ENCODE measurements at regions not wholly inside any gene's neighbourhood (a gene's known extent, or its start where the extent isn't known, plus 50 kb on each side); places are given as distances from the start of the nearest gene placed in this dataset.
A peak's percentile ranks its signal among the peaks of the same experiment; 100 is the strongest.

DNA sequence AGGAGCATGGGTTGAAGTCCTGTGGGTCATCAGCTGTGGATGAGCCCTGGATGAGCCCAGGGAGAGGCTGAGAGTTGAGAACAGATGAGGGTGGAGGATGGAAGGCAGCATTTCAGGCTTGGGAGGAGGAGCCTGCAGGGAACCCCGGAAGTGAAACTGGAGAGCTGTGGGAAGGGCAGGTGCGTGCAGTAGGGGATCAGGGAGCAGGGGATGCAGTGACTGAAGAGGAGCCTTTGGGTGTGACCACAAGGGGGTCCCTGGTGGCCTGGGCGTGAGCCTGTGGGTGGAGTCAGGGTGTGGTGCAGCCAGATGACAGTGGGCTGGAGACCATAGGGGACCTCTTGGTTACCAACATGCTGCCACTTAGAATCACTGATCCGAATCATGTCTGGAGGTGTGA lies 115.5 kb downstream of the PAPOLA start:
- DNase-seq = no peak

DNA sequence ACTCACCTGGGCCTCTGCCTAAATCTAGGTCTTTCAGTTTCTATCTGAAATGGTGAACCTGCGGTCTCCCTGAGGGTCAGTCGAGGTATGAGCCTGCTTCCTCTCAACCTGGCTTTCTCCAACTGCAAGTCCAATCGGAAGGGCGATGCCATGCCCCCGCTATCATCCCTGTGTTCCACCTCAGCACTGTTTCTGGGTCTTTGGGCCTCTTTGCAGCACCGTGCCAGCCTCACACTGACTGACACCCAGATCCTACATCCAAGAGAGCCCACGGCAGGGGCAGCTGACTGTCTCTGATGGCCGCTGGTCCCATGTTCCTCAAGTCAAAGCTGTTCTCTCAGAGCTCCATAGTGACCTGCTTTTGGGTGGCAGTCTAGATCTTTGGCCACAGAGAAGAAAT lies 120.7 kb downstream of the PAPOLA start:
- DNase-seq = no peak

DNA sequence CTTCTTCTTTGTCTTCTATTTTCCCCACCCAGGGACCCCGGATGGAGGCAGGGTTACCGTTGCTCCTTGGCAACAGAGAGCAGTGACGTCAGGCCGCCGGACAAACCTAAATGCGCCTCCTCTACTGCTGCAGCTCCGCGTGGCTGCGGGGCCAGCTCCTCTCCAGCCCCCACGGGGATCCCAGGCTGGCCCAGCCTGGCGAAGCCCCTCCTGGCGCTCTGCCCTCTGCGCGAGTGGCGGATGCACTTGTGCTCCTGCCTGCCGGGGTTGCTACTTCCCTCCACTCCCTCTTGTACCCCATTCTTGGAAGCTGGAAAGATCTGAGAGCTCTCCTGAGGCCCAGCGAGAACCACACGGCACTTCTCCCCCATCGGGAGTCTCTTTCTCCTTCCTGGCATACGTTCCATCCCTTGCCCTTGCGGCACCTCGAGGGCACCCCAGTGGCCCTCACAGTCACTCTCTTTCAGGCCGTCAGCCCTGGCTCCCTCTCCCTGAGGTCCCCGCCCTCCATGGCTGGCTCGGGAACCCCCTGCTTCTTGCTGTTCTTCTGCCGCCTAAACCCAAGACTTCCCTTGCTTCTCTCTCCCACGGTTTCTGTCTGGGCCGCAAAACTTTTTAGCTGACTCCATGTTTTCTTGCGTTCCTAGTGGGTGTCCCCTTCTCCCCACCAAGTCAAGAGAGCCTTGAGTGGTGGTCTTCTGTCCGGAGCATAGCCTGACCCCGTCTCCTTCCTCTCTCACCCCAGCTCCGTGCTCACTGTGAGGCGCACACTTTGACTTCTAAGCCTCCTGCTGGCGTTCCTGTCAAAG lies 121.7 kb downstream of the PAPOLA start:
- DNase-seq = no peak

DNA sequence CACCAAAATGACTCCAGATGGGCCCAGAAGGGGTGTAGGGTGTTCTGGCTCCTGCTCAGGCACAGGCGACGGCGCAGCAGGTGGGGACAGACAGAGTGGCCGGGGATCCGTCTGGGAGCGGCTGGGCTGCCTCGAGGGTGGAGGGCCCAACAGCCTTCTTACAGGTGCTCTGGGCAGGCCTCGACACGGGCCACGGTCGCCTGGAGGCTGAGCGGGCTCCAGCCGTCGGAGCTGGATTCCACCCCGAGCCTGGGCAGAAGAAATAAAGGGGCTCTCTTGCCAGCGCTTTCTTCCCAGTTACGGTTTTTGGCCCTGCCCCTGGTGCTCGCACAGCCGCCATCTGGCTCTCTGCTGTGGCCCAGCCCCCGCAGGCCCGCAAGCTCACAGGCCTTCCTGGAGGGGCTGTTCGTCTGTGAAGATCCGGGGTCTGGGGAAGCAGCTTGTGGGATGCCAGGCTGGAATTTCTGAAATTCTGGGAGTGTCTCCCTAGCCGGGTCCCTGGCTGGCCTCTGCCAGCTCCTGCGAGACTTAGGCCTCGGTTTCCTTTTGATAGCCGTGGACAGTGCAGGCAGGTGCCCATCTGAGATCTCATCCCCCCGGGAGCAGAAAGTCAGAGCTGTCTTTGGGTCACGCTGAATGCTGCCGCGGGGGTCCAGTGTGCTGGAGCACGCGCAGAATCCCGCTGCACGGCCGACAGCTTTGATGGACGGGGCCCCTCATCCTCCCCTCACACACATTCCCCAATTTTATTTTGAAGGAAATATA lies 122.7 kb downstream of the PAPOLA start:
- DNase-seq = no peak

DNA sequence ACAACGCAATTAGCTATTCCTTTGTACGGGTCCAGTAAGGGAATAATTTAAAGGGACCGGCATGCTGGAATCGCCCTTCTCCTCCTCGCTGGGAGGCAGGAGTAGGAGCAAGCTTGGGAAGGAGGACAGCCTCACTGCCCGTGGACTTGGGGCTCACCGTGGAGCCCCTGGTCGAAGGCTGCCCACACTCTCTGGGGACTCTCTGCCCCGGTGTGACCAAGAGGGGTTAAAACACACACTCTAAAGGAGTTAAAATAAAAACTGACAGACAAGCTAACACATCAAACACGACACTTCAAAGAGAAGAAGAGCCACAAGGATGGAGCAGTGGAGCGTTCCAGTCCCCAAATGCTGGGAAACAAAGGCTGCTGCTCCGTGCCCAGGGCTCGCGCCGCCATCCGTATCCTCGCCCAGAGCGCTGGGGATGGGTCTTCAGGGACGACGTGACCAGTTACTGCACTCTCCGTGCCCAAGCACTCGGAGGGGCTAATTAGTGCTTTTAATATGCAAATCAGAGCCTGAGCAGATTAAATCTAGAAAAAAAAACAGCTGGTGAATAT lies 123.3 kb downstream of the PAPOLA start:
- DNase-seq = no peak

DNA sequence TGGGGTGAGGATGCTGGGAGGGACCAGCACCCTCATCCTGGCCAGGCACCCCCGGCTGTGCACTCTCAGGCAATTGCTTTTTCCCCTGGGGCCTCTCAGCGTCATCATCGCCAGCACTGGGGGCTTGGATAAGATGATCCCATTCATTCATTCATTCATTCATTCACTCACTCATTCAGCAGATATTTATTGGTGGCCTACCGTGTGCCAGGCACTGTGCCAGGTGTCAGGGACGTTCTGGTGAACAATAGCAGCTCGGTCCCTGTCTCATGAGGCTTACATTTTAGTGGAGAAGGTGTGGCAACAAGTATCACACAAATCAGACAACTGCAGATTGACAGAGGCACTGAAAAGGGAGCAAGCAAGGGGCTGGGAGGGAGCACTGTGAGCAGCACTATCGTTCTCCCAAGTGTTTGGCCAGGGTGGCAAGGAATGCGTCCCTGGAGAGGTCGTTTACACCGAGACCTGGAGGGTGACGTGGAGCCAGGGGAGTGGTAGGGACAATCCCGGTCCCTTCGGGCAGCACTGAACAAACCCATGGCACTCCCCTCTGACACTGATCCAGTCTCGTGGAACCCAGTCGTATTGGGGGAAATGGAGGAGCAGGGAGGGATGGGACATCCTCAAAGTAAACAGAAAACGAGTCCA lies 124.1 kb downstream of the PAPOLA start:
- DNase-seq = no peak

DNA sequence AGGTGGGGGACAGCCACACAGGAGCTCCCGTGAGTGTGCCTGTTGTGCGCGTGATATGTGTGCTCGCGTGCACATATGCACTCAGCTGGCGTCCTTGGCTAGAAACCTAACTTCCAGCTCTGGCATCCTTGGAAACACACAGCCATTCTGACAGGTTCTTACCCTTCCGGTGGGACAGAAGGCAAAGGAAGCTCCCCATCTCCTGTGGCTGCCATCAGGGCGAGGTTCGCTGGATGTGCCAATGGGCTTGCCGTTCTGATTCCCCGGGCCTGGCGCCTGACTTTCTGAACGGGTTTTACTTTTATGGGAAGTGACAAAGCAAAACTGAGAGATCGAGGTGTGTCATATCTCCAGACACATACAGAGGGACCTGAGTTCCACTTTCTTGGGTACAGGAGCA lies 124.7 kb downstream of the PAPOLA start:
- peak; percentile 9 for DNase-seq

DNA sequence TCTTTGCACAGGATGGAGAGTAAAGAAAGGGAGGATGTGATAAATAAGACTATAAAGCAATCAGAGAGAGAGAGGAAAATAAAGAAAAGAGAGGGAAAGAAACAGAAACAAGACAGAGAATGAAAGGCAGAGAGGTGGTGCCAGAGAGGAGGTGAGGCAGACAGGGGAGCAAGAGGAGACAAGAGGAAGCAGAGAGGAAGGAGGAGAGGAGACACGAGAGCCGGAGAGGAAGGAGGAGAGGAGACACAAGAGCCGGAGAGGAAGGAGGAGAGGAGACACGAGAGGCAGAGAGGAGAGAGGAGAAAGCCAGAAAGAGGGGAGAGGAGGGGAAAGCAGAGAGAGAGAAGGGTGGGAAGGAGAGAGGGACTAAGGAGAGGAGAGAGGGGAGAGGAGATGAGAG lies 125.2 kb downstream of the PAPOLA start:
- DNase-seq = no peak

DNA sequence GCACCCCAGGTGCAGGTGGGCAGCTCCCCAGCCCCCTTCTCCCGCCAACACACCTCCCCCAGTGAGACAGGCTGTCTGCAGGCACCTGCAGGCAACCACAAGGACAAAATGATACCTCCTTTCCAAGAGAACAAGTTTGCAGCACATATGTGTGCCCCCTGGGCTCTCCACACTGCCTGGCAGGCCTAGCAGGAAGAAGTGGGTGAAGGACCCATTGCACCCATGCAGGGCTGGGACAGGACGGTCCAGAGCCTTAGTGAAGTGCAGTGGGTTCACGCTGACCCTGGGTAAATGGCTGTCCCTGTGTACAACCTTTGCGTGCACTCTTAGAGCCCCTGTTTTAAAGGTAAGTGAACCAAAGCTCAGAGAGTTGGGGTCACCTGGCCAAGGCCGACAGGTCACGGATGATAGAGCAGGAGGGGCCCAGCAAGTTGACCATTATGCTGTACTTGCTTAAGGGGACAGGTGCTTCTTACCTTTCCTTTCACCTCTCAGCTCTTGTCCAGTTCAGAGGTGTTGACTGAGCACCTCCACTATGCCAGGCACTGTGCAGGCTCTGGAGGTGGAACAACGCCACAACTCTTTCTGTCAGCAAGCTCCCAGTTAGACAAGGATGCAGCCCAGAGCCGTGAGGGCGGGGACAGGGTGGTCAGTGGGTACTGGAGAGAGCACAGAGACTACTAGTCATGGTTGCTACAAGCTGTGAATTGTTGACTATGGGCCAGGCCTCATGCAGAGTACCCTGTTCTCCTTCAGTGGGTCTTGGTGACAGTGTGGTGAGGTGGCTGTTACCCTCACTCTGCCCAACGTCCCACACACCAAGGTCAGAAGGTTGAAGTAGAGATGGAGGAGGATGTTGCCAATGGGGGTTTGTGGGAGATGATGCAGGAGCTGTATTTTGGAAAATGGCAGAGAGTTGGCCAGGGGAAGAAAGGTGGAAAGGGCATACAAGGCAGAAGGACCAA lies 125.9 kb downstream of the PAPOLA start:
- DNase-seq = no peak

DNA sequence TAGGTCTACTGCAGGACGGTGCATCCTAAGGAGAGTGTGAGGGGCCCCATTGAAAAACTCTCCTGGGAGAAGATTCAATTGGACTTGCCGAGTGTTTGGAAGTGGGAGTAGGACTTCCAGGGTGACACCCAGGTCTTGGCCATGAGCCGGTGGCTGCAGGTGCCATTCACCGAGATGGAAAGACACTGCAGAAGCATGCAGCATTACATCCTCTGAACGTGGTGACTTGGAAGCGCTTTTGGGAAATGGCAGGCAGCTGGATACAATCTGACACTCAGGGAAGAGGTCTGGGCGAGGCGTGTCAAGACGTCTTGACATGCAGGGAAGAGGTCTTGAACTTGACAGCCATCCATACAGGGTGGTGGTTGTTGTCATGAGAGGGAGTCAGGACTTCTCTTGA lies 126.9 kb downstream of the PAPOLA start:
- no peak for DNase-seq

DNA sequence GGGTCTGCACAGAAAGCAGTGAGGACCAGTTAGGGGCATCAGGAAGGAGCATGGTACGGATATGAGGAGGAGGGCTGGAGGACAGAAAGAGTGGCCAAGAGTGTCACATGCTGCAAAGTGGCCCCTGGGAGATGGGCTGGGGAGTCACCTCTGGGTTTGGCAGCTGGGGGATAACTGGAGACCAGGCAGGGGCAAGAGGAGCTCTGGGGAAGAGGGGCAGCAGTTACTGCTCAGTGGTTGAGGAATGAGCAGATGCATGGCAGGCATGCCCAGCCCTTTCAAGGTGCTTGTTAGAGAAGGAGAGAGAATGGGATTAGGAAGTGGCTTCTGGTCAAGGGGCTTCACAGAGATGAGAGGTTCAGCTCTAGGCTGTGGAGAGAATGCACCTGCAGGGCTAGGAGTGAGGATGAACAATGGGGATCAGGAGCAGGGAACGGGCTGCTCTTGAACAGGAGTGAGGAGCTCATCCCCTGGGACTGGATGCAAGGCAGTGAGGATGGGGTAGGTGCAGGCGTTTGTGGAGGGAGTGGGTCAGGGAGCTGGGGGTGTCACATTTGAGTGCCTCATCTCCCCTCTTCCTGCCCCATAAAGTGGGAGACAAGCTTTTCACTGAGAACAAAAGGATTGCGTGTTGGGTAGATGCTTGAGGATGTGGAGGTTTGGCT lies 127.5 kb downstream of the PAPOLA start:
- no peak for DNase-seq

DNA sequence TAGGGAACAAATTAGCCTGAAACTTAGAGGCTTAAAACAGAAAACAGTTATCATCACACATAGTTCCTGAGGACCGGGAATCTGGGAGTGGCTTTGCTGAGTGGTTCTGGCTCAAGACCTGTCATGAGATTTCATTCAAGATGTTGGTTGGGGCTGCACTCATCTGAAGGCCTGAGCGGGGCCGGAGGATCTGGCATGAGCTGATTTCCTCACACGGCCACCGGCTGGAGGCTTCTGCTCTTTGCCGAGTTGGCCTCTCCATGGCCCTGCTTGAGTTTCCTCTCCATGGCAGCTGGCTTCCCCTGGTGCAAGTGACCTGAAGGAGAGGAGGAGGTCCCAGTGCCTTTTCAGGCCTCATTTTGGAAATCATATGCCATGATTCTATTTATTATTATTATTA lies 128.1 kb downstream of the PAPOLA start:
- DNase-seq = no peak

DNA sequence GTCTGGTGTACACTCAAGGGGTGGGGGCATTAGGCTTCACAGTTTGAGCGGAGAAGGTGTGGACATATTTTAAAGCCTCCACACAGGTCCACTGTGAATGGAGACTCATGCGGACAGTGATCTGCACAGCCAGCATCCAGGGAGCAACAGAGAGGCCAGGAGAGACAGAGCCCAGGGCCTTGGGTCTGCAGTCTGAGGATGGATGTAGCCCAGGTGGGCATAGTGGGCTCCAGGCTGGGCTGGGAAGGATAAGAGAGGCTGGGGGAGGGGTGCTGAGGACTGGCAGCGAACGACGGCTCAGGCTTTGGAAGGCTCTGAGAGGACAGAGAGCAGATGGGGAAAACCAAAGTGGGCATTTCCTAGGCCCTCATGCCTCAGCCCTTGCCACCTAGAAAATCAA lies 128.8 kb downstream of the PAPOLA start:
- DNase-seq = no peak

DNA sequence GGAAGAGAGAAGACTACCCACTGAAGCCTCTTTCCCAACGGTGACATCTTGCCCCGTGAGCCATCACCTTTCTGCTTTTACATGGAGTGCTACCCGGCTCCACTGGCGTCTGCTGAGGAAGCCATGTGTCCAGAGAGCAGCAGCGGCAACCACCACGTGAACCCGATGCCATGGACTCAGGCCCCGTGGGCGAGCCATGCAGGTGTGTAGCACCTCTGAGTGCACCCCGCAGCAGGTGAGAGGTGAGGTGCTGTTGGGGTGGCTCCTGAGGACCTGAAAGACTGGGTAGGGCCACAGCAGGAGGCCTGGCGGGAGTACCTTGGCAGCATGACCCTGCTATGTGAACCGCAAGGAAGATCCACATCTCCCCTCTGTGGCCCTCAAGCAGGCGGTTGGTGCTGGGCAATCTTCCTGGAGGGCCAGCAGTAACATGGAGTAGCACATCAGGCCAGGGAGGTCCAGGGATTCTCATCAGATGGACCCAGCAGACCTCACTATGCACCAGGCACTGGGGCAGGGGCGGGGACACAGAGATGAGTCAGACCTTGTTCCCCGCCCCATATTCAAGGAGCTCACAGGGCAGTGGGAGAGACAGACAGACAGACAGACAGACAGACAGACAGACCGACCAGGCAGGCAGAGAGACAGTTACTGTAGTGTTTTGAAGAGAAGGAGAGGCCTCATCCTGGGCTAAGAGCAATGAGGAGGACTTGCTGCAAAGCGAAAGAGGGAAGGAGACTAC lies 129.6 kb downstream of the PAPOLA start:
- DNase-seq = peak; percentile 33

DNA sequence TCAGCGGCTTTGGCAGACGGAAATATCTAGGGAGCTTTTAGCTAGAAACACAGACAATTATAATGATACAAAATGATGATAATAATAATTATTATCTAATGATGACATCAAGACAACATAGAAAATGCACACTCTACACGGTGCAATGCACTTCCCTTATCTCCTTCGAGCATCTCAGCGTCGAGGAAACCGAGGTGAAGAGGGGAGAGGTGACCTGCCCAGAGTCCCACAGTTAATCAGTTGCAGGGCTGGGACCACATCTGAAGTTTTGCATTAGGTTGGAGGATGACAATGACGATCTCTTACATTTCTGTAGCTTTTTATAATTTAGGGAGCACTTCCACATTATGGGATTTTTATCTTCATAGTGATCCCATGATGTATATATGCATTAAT lies 130.2 kb downstream of the PAPOLA start:
- DNase-seq = no peak

DNA sequence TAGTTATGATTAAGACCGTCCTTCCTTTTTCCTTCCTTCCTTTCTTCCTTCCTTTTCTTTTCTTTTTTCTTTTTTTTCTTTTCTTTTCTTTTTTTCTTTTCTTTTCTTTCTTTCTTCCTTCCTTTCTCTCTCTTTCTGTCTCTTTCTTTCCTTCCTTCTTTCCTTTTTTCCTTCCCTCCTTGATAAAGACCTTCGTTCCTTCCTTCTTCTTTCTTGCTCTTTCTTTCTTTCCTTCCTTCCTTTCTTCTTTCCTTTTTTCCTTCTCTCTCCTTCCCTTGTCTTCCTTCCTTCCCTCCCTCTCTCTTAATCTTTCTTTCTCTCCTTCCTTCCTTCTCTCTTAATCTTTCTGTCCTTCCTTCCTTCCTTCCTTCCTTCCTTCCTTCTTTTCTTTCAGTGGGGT lies 130.9 kb downstream of the PAPOLA start:
- DNase-seq = no peak

DNA sequence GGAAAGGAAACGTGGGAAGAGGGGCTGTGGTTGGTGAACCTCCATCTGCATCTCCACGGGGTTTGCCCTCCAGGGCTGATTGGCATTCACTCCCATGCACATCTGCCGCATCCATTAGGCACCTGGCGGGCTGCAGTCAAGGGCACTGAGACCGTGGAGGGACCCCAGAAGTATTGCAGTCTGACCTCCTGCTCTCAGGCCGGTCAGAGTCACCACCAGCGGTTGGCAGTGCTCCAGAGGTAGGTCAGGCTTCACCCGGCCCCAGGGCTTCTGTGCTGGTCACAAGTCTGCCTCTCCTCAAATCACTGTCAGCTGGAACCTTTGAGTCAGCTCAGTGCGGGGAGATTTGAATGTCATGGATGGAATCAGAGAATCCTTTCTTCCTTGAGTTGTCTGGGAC lies 132.3 kb downstream of the PAPOLA start:
- no peak for DNase-seq

DNA sequence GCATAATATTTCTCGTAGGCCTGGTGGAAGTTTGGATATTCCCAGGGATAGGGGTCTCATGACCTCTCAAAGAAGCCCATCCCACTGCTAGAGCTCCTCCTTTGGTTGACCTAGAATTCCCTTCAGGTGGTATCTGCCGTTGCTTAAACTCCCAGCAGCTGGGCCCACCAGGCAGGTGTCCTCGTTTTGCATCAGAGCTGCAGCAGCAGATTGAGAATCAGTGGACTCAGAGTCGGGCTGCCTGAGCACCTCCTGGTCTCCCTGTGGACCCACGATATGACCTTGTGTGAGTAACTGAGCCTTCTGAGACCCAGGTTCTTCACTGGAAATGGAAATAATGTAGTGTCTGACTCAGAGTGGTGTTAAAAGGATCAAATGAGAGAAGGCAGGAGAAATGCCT lies 132.7 kb downstream of the PAPOLA start:
- DNase-seq = no peak

DNA sequence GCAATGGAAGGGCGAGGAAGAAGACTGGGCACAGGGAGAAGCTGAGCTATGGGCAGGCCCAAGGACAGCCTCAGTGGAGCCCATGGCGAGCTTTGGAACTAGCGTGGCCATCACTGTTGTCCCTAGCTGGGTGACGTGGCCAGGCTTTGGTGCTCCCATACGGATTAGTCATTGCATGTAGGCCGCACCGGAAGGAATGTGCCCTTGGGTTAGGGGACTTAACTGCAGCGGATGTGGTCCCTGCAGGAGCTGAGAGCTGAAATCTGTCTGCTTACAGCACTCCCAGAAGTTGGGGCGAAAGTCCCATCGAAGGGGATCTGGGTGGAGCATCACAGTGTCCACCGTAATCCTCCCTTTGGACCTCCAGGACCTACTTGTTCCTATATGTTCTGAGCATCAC lies 133.7 kb downstream of the PAPOLA start:
- no peak for DNase-seq

DNA sequence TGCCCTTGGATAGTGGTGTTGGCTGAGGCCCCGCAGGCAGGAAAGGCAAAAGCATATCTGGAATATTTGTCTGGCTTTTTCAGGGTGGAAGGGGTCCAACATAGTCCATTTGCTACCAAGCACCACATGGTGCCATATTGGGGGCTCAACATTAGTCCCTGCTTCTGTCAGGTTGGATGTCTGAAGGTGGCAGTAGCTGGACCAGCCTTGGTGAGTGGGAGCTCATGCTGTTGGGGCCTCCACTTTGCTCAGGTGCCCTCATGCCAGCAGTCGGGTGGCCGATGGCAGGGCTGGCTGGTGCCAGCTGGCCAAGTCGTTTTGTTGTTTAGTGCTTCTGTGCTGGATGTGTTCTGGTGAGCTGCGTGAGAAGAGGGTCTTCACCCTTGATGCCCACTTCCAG lies 135.3 kb downstream of the PAPOLA start:
- no peak for DNase-seq

All from hematopoietic multipotent progenitor cell treated with erythropoietin and hydrocortisone succinate and interleukin-3 and kit ligand, for 8 days (in vitro differentiated cells).